HUES48 (cell line): ENCODE measurements at regions not wholly inside any gene's neighbourhood (a gene's known extent, or its start where the extent isn't known, plus 50 kb on each side); places are given as distances from the start of the nearest gene placed in this dataset.
"Not testable (repeated sequence)": the region's sequence is repeated elsewhere in the genome, so short reads cannot be mapped to it uniquely, and the experiment has no call there.

Source experiments
- H3K27ac ChIP-seq: one replicate; pipeline ENCODE4 v1.7.0; 2013; ENCODE audit warnings: low read depth, low read length, inconsistent platforms
- H3K27me3 ChIP-seq: 2 replicates; pipeline ENCODE4 v1.6.1; 2013; ENCODE audit warnings: mild to moderate bottlenecking, low read length; ENCODE audit not compliant: control insufficient read depth, insufficient read depth
- H3K36me3 ChIP-seq: 2 replicates; pipeline ENCODE4 v1.6.1; 2013; ENCODE audit warnings: low read length; ENCODE audit not compliant: control insufficient read depth, insufficient read depth
- H3K4me1 ChIP-seq: 2 replicates; pipeline ENCODE4 v1.6.1; 2013; ENCODE audit warnings: mild to moderate bottlenecking, low read length; ENCODE audit not compliant: control insufficient read depth, insufficient read depth
- H3K4me3 ChIP-seq: 2 replicates; pipeline ENCODE4 v1.5.1; 2013; ENCODE audit warnings: mild to moderate bottlenecking, low read depth, low read length
- H3K9ac ChIP-seq: 2 replicates; pipeline ENCODE4 v1.6.1; 2013; ENCODE audit warnings: mild to moderate bottlenecking, low read depth, low read length, moderate library complexity
- H3K9me3 ChIP-seq: 2 replicates; pipeline ENCODE4 v1.6.1; 2013; ENCODE audit warnings: low read length; ENCODE audit not compliant: control insufficient read depth, insufficient read depth

GRCh38 chr2:150339951-150340350 is 147.5 kb downstream of the RND3 start:
- no peak overlapping the region for H3K4me3 ChIP-seq
- H3K27ac ChIP-seq = no peak overlapping the region
- H3K9me3 ChIP-seq = no peaks in the 10 kb centered on the region

GRCh38 chr2:150339282-150339681 is 148.2 kb downstream of the RND3 start:
- Histone ChIP-seq H3K27me3 (no peaks in the 10 kb centered on the region), H3K36me3 (no peaks in the 10 kb centered on the region), H3K27ac (no peak overlapping the region), H3K4me3 (no peak overlapping the region), H3K9ac (no peak overlapping the region), H3K4me1 (0 out of 2 replicates have a peak, but pooled peaks cover 4% of the 10 kb centered on the region), H3K9me3 (no peaks in the 10 kb centered on the region)

More at GRCh38 chr2:150339951-150340350, 147.5 kb downstream of the RND3 start:
- H3K9ac ChIP-seq = no peak overlapping the region
- no peaks in the 10 kb centered on the region for H3K27me3 ChIP-seq
- 0 out of 2 replicates have a peak, but pooled peaks cover 4% of the 10 kb centered on the region for H3K4me1 ChIP-seq
- no peaks in the 10 kb centered on the region for H3K36me3 ChIP-seq

- H3K4me1 ChIP-seq = 0 out of 2 replicates have a peak, but pooled peaks cover 4% of the 10 kb centered on the region
- H3K4me3 ChIP-seq = no peak overlapping the region
- no peak overlapping the region for H3K9ac ChIP-seq
- H3K27me3 ChIP-seq = no peaks in the 10 kb centered on the region
- H3K27ac ChIP-seq = no peak overlapping the region
- no peaks in the 10 kb centered on the region for H3K36me3 ChIP-seq
- H3K9me3 ChIP-seq = no peaks in the 10 kb centered on the region
Measured at GRCh38 chr2:150335596-150335995, 151.9 kb downstream of the RND3 start.

GRCh38 chr2:150332383-150332782 is 155.1 kb downstream of the RND3 start:
- H3K9ac ChIP-seq = no peak overlapping the region
- no peaks in the 10 kb centered on the region for H3K9me3 ChIP-seq
- no peak overlapping the region for H3K4me3 ChIP-seq
- H3K4me1 ChIP-seq = peaks cover 5% of the 10 kb centered on the region; the same call in 1 of the 2 replicates
- no peak overlapping the region for H3K27ac ChIP-seq
- no peaks in the 10 kb centered on the region for H3K36me3 ChIP-seq
- H3K27me3 ChIP-seq = no peaks in the 10 kb centered on the region

GRCh38 chr2:150327564-150328489 is 159.6 kb downstream of the RND3 start:
- peak overlapping the region; percentile 14 for H3K27ac ChIP-seq
- no peaks in the 10 kb centered on the region for H3K9me3 ChIP-seq
- no peak overlapping the region for H3K9ac ChIP-seq
- peaks cover 5% of the 10 kb centered on the region; the same call in 1 of the 2 replicates for H3K4me1 ChIP-seq
- H3K36me3 ChIP-seq = no peaks in the 10 kb centered on the region
- H3K27me3 ChIP-seq = no peaks in the 10 kb centered on the region
- no peak overlapping the region for H3K4me3 ChIP-seq

- Histone ChIP-seq H3K4me1 (peaks cover 21% of the 10 kb centered on the region), H3K27ac (no peak overlapping the region), H3K27me3 (no peaks in the 10 kb centered on the region), H3K4me3 (no peak overlapping the region), H3K36me3 (no peaks in the 10 kb centered on the region), H3K9ac (no peak overlapping the region), H3K9me3 (no peaks in the 10 kb centered on the region)
Measured at GRCh38 chr2:150325656-150326314, 161.7 kb downstream of the RND3 start.

GRCh38 chr2:150323071-150323470 is 164.4 kb downstream of the RND3 start:
- not testable (repeated sequence) for H3K27ac ChIP-seq, H3K36me3 ChIP-seq, H3K27me3 ChIP-seq, H3K9ac ChIP-seq, H3K4me3 ChIP-seq, H3K9me3 ChIP-seq
- peaks cover 22% of the 10 kb centered on the region for H3K4me1 ChIP-seq

- H3K9ac ChIP-seq = no peak overlapping the region
- H3K36me3 ChIP-seq = no peaks in the 10 kb centered on the region
- no peaks in the 10 kb centered on the region for H3K27me3 ChIP-seq
- H3K4me3 ChIP-seq = no peak overlapping the region
- peaks cover 2% of the 10 kb centered on the region; the same call in 1 of the 2 replicates for H3K9me3 ChIP-seq
- H3K27ac ChIP-seq = no peak overlapping the region
- H3K4me1 ChIP-seq = peaks cover 19% of the 10 kb centered on the region; the same call in 1 of the 2 replicates
Measured at GRCh38 chr2:150320608-150321007, 166.9 kb downstream of the RND3 start.

- Histone ChIP-seq H3K4me1 (peaks cover 19% of the 10 kb centered on the region; the same call in 1 of the 2 replicates), H3K9me3 (peaks cover 4% of the 10 kb centered on the region), H3K27me3 (no peaks in the 10 kb centered on the region), H3K27ac (no peak overlapping the region), H3K9ac (no peak overlapping the region), H3K4me3 (no peak overlapping the region), H3K36me3 (no peaks in the 10 kb centered on the region)
Measured at GRCh38 chr2:150319658-150320555, 167.6 kb downstream of the RND3 start.

GRCh38 chr2:150319085-150319484 is 168.4 kb downstream of the RND3 start:
- no peak overlapping the region for H3K4me3 ChIP-seq
- no peaks in the 10 kb centered on the region for H3K27me3 ChIP-seq
- H3K4me1 ChIP-seq = peaks cover 19% of the 10 kb centered on the region; the same call in 1 of the 2 replicates
- no peak overlapping the region for H3K27ac ChIP-seq
- H3K9me3 ChIP-seq = peaks cover 5% of the 10 kb centered on the region
- no peak overlapping the region for H3K9ac ChIP-seq
- no peaks in the 10 kb centered on the region for H3K36me3 ChIP-seq
